ENCODE measurements at regions not wholly inside any gene's neighbourhood (a gene's known extent, or its start where the extent isn't known, plus 50 kb on each side); places are given as distances from the start of the nearest gene placed in this dataset.

DNA sequence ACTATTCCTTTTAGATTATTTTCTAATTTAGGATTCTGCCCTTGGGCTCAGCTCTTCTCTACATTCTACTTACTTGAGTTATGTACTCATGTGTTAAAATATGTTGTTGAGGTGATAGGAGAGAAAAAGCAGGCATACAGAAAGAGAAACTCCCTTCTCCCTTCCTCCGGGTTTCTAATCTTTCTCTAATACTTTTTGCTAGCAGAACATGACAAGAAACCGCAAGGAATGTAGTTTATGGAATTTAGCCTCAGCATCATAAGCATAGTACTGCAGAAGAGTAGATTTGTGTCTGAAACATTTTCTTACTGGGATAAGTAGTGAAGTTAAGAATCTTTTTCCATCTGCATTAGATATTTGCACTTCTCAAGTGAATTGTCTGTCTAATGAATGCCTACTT lies 139.5 kb upstream of the CYLC2 start:
- H3K27me3 ChIP-seq (ENCODE audit: control insufficient read depth in 1 of 2, insufficient read depth in 2 of 2, low read length in 2 of 2): no peaks in the 10 kb centered on the region
- CTCF ChIA-PET (ENCODE audit: low intra/inter-chr PET ratio, low total read pairs): no interaction called here
- no peak for DNase-seq (ENCODE audit: low spot score)
- no peak overlapping the region for H3K27ac ChIP-seq (ENCODE audit: extremely low read length, insufficient read depth, low read length)
- H4K20me1 ChIP-seq (ENCODE audit: insufficient read depth, low read length): no peaks in the 10 kb centered on the region
- no TSS peak for BruUV-seq (replicated peaks)
- no peak overlapping the region for H3K4me2 ChIP-seq (ENCODE audit: low read depth, low read length)
- no peaks in the 10 kb centered on the region for H3K9me3 ChIP-seq (ENCODE audit: low read length)
- FAIRE-seq: no peak
- intact Hi-C loops (cut with micrococcal nuclease; ENCODE audit: unreplicated experiment): no loop called here
- POLR2A ChIA-PET: no interaction called here
- no peaks in the 10 kb centered on the region for H3K79me2 ChIP-seq (ENCODE audit: insufficient read depth, low read length)
- WGBS (ENCODE audit: low lambda C conversion rate): 8% methylated on average over 2 of the region's 2 CpGs
- H3K4me3 ChIP-seq (replicated peaks in 1 of 3; ENCODE audit: insufficient read depth in 1 of 3, low read depth in 2 of 3, low read length in 3 of 3): no peak overlapping the region
- no peak for ATAC-seq
- no peaks in the 10 kb centered on the region for H3K36me3 ChIP-seq (replicated peaks in 1 of 2; ENCODE audit: control insufficient read depth in 1 of 2, insufficient read depth in 2 of 2, low read length in 2 of 2)
- H3K9ac ChIP-seq (ENCODE audit: insufficient read depth, low read depth, low read length): no peak overlapping the region
- in situ Hi-C loops (cut with HindIII; ENCODE audit: extremely low pct_ligation_motif_present, low pct_unique_long_range_greater_than_20kb): no loop called here
- TF ChIP-seq TRIM24 (CRISPR knock-in tag; IDR thresholded peaks at IDR 0.05) (no peak), ZNF329 (CRISPR knock-in tag; IDR thresholded peaks at IDR 0.05; ENCODE audit: low read depth) (no peak), FOXA3 (CRISPR knock-in tag; IDR thresholded peaks at IDR 0.05) (no peak), ZNF446 (CRISPR knock-in tag; IDR thresholded peaks at IDR 0.05) (no peak), SP5 (CRISPR knock-in tag; IDR thresholded peaks at IDR 0.05; ENCODE audit: borderline replicate concordance, low read depth) (no peak), GTF2F1 (IDR thresholded peaks at IDR 0.05; ENCODE audit: low read length) (no peak), TOPORS (CRISPR knock-in tag; IDR thresholded peaks at IDR 0.05) (no peak), ZNF724P (CRISPR knock-in tag; IDR thresholded peaks at IDR 0.05; ENCODE audit: borderline replicate concordance) (no peak), KMT2B (CRISPR knock-in tag; IDR thresholded peaks at IDR 0.05) (no peak), ZNF350 (CRISPR knock-in tag; IDR thresholded peaks at IDR 0.05; ENCODE audit: borderline replicate concordance, low read depth) (no peak), GATA4 (IDR thresholded peaks at IDR 0.05; ENCODE audit: borderline replicate concordance, low read depth) (no peak), AKAP8 (CRISPR knock-in tag; IDR thresholded peaks at IDR 0.05) (no peak), CENPX (CRISPR knock-in tag; IDR thresholded peaks at IDR 0.05) (no peak), ZNF430 (CRISPR knock-in tag; IDR thresholded peaks at IDR 0.05) (no peak)
- TF ChIP-seq, protein P1, sequence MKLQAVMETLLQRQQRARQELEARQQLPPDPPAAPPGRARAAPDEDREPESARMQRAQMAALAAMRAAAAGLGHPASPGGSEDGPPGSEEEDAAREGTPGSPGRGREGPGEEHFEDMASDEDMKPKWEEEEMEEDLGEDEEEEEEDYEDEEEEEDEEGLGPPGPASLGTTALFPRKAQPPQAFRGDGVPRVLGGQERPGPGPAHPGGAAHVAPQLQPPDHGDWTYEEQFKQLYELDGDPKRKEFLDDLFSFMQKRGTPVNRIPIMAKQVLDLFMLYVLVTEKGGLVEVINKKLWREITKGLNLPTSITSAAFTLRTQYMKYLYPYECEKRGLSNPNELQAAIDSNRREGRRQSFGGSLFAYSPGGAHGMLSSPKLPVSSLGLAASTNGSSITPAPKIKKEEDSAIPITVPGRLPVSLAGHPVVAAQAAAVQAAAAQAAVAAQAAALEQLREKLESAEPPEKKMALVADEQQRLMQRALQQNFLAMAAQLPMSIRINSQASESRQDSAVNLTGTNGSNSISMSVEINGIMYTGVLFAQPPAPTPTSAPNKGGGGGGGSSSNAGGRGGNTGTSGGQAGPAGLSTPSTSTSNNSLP (IDR thresholded peaks at IDR 0.05; ENCODE audit: low read depth, low read length): no peak
- TF ChIP-seq, protein P2, sequence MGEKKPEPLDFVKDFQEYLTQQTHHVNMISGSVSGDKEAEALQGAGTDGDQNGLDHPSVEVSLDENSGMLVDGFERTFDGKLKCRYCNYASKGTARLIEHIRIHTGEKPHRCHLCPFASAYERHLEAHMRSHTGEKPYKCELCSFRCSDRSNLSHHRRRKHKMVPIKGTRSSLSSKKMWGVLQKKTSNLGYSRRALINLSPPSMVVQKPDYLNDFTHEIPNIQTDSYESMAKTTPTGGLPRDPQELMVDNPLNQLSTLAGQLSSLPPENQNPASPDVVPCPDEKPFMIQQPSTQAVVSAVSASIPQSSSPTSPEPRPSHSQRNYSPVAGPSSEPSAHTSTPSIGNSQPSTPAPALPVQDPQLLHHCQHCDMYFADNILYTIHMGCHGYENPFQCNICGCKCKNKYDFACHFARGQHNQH (CRISPR knock-in tag; IDR thresholded peaks at IDR 0.05): no peak
- TF ChIP-seq, protein P3, sequence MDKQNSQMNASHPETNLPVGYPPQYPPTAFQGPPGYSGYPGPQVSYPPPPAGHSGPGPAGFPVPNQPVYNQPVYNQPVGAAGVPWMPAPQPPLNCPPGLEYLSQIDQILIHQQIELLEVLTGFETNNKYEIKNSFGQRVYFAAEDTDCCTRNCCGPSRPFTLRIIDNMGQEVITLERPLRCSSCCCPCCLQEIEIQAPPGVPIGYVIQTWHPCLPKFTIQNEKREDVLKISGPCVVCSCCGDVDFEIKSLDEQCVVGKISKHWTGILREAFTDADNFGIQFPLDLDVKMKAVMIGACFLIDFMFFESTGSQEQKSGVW (CRISPR knock-in tag; IDR thresholded peaks at IDR 0.05; ENCODE audit: borderline replicate concordance): no peak
- TF ChIP-seq, protein P4, sequence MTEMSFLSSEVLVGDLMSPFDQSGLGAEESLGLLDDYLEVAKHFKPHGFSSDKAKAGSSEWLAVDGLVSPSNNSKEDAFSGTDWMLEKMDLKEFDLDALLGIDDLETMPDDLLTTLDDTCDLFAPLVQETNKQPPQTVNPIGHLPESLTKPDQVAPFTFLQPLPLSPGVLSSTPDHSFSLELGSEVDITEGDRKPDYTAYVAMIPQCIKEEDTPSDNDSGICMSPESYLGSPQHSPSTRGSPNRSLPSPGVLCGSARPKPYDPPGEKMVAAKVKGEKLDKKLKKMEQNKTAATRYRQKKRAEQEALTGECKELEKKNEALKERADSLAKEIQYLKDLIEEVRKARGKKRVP (CRISPR knock-in tag; IDR thresholded peaks at IDR 0.05): no peak
- H2AFZ ChIP-seq (ENCODE audit: low read length): no peak overlapping the region
- H3K4me1 ChIP-seq (ENCODE audit: insufficient read depth, low read length): no peaks in the 10 kb centered on the region

Data from HepG2 (cell line).